Middle frontal gyrus (tissue), 1 donor: ENCODE measurements at regions not wholly inside any gene's neighbourhood (a gene's known extent, or its start where the extent isn't known, plus 50 kb on each side); places are given as distances from the start of the nearest gene placed in this dataset.
"Not testable (repeated sequence)": the region's sequence is repeated elsewhere in the genome, so short reads cannot be mapped to it uniquely, and the experiment has no call there.

ENCODE experiments used
- DNase-seq: peaks from one replicate; pipeline ENCODE4 v3.0.0-alpha.2; 2015; ENCODE audit warnings: low spot score; ENCODE audit errors: extremely low spot score

DNA sequence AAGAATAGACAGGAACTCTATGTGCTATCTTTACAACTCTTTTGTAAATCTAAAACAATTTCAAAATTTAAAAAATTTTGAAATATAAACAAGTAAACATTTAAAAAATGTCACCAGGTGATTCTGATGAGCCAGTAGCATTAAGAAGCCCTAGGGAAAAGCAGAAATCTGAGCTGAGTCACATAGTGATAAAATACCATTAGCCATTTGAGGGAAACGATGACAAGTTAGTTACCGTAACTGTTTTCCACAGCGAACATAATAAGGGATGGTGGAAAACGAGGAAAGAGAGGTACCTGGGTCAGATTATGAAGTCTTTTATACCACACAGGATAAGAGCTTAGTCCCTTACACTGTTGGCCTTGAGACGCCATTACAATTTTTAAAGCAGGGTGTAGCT is 55.5 kb downstream of the PRR15 start:
- no peak for DNase-seq

DNA sequence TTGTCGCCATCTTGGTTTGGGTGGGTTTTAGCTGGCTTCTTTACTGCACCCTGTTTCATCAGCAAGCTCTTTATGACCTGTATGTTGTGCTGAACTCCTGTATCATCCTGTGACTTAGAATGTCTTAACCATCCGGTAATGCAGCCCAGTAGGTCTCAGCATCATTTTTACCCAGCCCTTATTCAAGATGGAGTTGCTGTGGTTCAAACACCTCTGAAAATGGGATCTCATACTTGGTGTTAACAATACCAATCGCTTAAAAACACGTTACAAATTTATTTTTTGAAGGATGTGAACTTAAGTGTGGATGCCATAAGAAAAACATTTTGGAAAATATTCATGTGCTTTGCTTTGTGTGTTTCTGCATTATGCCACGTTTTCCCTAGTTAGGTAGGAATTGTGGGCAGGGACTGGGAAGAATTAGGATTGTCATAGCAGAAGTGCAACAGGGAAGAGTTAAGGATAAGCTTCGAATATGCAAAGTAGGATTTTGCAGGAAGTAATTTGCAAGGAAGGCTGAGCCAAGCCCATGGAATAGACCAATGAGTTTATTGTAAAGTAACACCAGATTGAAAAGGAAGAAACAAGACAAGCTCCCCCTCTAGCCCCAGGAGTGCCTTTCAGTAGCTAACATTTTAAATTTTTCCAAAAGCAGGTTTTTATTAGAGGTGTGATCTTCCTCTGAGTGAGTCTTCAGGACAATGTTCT is 56.4 kb downstream of the PRR15 start:
- DNase-seq, result no peak

GRCh38 chr7:29620556-29620930 is 56.9 kb downstream of the PRR15 start:
- no peak for DNase-seq

GRCh38 chr7:29622335-29623265 is 59.0 kb downstream of the PRR15 start:
- DNase-seq, result no peak

- no peak for DNase-seq
Measured at GRCh38 chr7:29623973-29624372, 60.3 kb downstream of the PRR15 start.

DNA sequence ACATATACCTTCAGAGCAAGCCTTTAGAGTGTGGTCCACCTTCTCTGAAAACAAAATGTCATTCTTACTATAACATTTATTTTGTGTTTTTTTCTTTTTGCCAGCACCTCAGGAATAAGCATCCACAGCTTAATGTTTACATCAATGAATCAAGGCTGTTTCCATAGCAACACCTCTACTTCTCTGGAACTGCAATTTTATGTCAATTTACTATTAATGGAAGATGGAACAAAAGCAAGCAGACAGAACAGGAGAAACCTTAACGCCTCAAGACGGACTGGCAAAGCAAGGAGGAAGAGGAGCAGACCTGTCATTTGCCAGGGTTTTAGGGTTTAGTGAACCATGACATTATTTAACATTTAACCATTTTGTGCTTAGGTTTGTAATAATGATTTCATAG is 63.1 kb downstream of the PRR15 start:
- DNase-seq, result no peak

- no peak for DNase-seq
Measured at GRCh38 chr7:29627631-29628030, 64.0 kb downstream of the PRR15 start.

GRCh38 chr7:29629507-29629906 is 65.9 kb downstream of the PRR15 start:
- DNase-seq, result no peak

DNA sequence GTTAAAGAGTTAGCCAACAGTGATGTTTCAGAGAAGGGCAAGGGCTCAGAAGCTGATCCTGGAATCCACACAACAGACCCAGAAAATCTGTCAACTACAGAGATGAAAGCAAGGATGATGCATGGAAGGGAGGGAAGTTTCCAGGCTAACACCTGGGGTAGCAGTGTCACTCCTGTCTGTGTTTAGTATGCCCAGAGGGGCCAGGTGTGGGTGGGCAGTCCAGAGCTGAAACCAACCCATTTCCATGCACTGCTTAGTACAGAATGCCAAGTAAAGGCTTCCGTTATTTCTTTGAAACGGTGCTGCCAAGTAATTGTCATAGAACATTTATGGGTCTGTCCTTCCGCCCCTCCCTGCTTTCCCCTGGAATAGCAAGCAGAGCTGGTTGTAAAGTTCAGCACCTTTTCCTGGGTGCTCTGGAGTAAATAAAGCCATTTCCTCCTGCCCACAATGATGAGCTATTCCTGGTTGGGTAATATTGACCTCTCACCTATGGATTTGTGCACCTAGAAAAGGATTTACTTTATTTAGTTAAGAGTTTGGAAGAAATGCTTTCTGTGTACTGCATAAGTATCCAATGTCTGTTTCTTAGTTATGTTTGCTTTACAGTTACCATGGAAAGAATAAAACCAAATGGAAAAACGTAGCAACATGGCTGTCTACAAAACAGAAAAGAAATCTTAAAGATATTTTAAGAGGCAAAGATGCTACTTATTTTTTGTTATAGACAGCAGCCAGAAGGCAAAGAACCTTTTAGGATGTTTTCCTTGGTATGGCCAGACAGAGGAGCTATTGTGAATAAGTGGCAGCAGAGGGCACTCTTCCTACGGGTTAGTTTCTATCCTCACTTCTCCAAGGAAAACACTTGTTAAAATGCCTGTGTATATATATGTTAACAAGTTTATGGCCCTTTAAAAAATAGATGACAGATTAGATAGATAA is 71.7 kb downstream of the PRR15 start:
- DNase-seq, result peak; percentile 11

DNA sequence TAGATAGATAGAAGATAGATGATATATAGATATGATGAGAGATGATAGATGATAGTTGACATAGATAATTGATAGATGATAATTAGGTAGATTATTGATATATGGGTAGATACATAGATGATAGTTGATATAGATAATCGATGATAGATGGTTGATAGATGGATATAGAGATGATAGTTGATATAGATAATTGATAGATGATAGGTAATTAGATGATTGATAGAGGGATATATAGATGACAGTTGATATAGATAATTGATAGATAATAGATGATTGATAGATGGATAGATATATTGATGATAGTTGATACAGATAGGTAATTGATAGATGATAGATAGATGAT is 72.3 kb downstream of the PRR15 start:
- DNase-seq, result no peak

DNA sequence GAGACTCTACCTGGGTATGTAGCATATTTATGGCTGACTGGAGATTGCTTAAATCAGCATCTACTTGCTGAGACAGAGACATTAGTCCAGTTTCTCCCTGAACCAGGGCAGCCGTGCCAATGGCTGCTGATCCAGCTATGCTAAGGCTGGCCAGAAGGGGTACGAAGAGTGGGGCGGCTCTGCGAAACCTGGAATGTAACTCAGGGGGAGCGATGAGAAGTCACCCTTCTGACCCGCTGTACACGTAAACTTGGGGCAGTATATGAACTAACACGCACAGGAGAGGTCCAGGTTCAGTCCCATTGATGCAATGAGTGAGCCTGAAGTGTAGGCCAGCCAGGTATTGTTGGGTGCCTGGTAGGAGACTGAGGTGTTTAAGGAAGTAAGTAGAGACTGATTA is 73.7 kb downstream of the PRR15 start:
- DNase-seq, result no peak

- DNase-seq, result not testable (repeated sequence)
Measured at GRCh38 chr7:29638841-29639240, 75.2 kb downstream of the PRR15 start.

DNA sequence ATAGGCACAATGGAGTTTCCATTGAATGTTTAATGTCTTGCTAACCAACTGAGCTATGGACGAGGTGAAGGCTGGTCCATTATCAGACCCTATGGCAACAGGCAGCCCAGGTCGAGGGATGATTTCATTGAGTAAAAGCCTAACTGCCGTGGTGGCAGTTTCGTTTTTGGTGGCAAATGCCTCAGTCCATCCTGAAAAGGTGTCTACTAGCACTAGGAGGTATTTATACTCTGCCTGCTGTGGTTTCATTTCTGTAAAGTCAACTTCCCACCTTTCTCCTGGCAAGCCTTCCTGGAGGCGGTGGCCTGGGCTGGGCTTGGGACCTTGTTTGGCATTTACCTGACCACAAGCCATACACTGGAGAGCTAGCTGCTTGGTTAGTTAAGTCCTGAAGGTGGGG is 75.8 kb downstream of the PRR15 start:
- no peak for DNase-seq

- DNase-seq, result no peak
Measured at GRCh38 chr7:29639886-29640595, 76.4 kb downstream of the PRR15 start.

- no peak for DNase-seq
Measured at GRCh38 chr7:29641651-29642050, 78.0 kb downstream of the PRR15 start.

GRCh38 chr7:29642494-29643155 is 79.0 kb downstream of the PRR15 start:
- DNase-seq, result no peak

DNA sequence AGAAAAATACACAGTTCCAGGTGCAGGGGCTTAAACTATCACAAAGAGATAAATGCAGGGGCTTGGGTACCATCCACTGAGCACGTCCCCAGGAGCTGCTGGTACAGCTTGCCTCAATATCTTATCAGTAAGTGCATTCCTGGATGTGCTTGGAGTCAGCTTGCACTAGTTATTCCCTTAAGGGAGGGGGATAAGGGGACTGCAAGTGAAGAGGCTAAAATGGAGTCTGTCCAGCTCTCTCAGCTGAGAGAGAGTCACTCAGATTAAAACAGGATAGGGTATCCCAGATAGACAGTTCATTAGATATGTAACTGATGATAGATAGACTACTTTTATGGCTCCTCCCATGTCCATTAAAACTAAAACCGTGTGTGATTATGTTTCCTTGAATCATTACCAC is 82.5 kb downstream of the PRR15 start:
- not testable (repeated sequence) for DNase-seq

- DNase-seq, result no peak
Measured at GRCh38 chr7:29647020-29647654, 83.5 kb downstream of the PRR15 start.

DNA sequence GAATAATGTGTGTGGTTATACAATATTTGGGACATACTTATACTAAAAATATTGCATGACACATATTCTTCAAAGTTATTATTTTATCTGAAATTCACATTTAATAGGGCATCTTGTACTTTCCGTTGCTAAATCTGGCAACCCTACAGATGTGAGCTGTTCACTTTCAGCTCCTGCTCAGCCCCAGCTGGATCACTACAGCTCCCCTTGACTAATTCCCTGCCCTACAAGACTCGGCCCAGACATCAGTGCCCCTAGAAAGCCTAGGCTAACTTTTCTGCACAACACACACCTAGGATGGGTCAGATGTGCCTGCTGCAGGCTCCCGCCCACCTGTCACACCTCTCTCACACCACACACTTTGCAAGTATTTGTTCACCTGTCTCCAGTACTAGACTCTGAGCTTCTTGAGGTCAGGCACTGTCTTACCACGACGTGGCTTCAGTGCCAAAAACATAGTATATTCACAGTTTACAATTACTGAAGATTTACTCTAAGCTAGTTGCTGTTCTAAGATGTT is 84.1 kb downstream of the PRR15 start:
- not testable (repeated sequence) for DNase-seq
